A549 (cell line): ENCODE measurements at regions not wholly inside any gene's neighbourhood (a gene's known extent, or its start where the extent isn't known, plus 50 kb on each side); places are given as distances from the start of the nearest gene placed in this dataset.

Source experiments
- ATAC-seq, 2 experiments: fragments of 200-7000 bp in 1 of 2; fragments of >200 bp in 1 of 2; cut with Nextera tagmentation in 1 of 2; cut with Tn5 transposase in 1 of 2; 3 replicates each; pipeline versions ENCODE4 v1.8.0 to v1.9.1; 2018 to 2020; ENCODE audit warnings: mild to moderate bottlenecking in 1 of 2, moderate library complexity in 1 of 2
- CTCF ChIA-PET: fragments of 300-600 bp; sonication (Branson Sonifier 250); formaldehyde crosslinking; extraction: SDS; loops from one replicate; lab custom pipeline; 2021; ENCODE audit warnings: antibody characterized with exemption, inconsistent platforms; lab: Yijun Ruan, JAX
- POLR2A ChIA-PET: fragments of 350-600 bp; formaldehyde crosslinking; extraction: SDS; loops from one replicate; lab custom pipeline; 2021; ENCODE audit warnings: antibody characterized with exemption, inconsistent platforms; lab: Yijun Ruan, JAX
- DNase-seq, 2 experiments: peaks; one replicate each; pipeline versions ENCODE4 v3.0.0 to v3.0.0-alpha.2; 2011 to 2016; ENCODE audit warnings: low read depth in 1 of 2, low spot score in 1 of 2
- FAIRE-seq: peaks from 2 replicates; lab custom pipeline; 2011; peaks lifted over from hg19 to GRCh38; lab: Jason Lieb, UNC
- H3K27ac ChIP-seq, 2 experiments: fragments of >200 bp; sonication (Bioruptor Twin); formaldehyde crosslinking; 3 replicates each; pipeline ENCODE4 v1.5.1; 2016 to 2017
- H3K4me1 ChIP-seq: fragments of >200 bp; sonication (Bioruptor Twin); formaldehyde crosslinking; 3 replicates; pipeline ENCODE4 v1.6.1; 2016
- H3K4me2 ChIP-seq: fragments of >200 bp; sonication (Bioruptor Twin); formaldehyde crosslinking; 3 replicates; pipeline ENCODE4 v1.6.1; 2016
- H3K4me3 ChIP-seq: fragments of >200 bp; sonication (Bioruptor Twin); formaldehyde crosslinking; 3 replicates; pipeline ENCODE4 v1.5.1; 2016
- H3K9me3 ChIP-seq: fragments of >200 bp; sonication (Bioruptor Twin); formaldehyde crosslinking; 3 replicates; pipeline ENCODE4 v1.6.1; 2016
- ATOH8 ChIP-seq: fragments of 250-450 bp; sonication (Bioruptor Pico); IDR thresholded peaks from 2 replicates; pipeline ENCODE4 v1.5.0; 2020; ENCODE audit warnings: low read depth, mild to moderate bottlenecking, moderate library complexity
- BHLHE40 ChIP-seq: IDR thresholded peaks from 2 replicates; pipeline ENCODE4 v1.6.1; 2012; ENCODE audit warnings: low read depth, low read length, inconsistent platforms
- CBX8 ChIP-seq: fragments of 200-600 bp; sonication (generic); IDR thresholded peaks from 2 replicates; pipeline ENCODE4 v1.6.1; 2016
- EHF ChIP-seq: fragments of 250-450 bp; sonication (Bioruptor Pico); IDR thresholded peaks from 2 replicates; pipeline ENCODE4 v1.5.0; 2020; ENCODE audit warnings: mild to moderate bottlenecking
- FOSB ChIP-seq: fragments of 250-450 bp; sonication (Bioruptor Pico); IDR thresholded peaks from 2 replicates; pipeline ENCODE4 v1.5.0; 2020; ENCODE audit warnings: mild to moderate bottlenecking, moderate library complexity
- HDAC2 ChIP-seq: fragments of 200-600 bp; sonication (generic); IDR thresholded peaks from 2 replicates; pipeline ENCODE4 v1.6.1; 2016
- HMGXB4 ChIP-seq: fragments of 250-450 bp; sonication (Bioruptor Pico); IDR thresholded peaks from 2 replicates; pipeline ENCODE4 v1.5.0; 2021; ENCODE audit warnings: mild to moderate bottlenecking, moderate library complexity, borderline replicate concordance
- HOXA7 ChIP-seq: fragments of 250-450 bp; sonication (Bioruptor Pico); IDR thresholded peaks from 2 replicates; pipeline ENCODE4 v1.5.0; 2020; ENCODE audit warnings: mild to moderate bottlenecking, moderate library complexity
- HOXB5 ChIP-seq: fragments of 250-450 bp; sonication (Bioruptor Pico); IDR thresholded peaks from 2 replicates; pipeline ENCODE4 v1.5.0; 2020; ENCODE audit warnings: mild to moderate bottlenecking, moderate library complexity
- JUN ChIP-seq, 2 experiments: fragments of >200 bp; sonication (Bioruptor Twin); formaldehyde crosslinking; IDR thresholded peaks; 2 replicates in 1 of 2; 3 replicates in 1 of 2; pipeline ENCODE4 v1.6.1; 2016 to 2017
- MAX ChIP-seq: IDR thresholded peaks from 2 replicates; pipeline ENCODE4 v1.6.1; 2012
- MAZ ChIP-seq: fragments of 150-350 bp; IDR thresholded peaks from 2 replicates; pipeline ENCODE4 v1.6.1; 2014; ENCODE audit warnings: antibody characterized with exemption, low read depth, low read length, borderline replicate concordance
- MYC ChIP-seq: IDR thresholded peaks from 2 replicates; pipeline ENCODE4 v1.6.1; 2012; ENCODE audit warnings: mild to moderate bottlenecking, inconsistent platforms, low read length, improper control_type of control experiment, borderline replicate concordance
- NPAS2 ChIP-seq: fragments of 250-450 bp; sonication (Bioruptor Pico); IDR thresholded peaks from 2 replicates; pipeline ENCODE4 v1.8.0; 2022; ENCODE audit warnings: mild to moderate bottlenecking, moderate library complexity, borderline replicate concordance
- PBX3 ChIP-seq: IDR thresholded peaks from 2 replicates; pipeline ENCODE4 v1.6.1; 2012
- RARB ChIP-seq: fragments of 250-450 bp; sonication (Bioruptor Pico); IDR thresholded peaks from 2 replicates; pipeline ENCODE4 v1.8.0; 2021; ENCODE audit warnings: mild to moderate bottlenecking, moderate library complexity
- REST ChIP-seq: fragments of 200-600 bp; sonication (generic); IDR thresholded peaks from 2 replicates; pipeline ENCODE4 v1.6.1; 2016; ENCODE audit warnings: antibody characterized with exemption, mild to moderate bottlenecking, moderate library complexity
- RFX5 ChIP-seq: fragments of 450-650 bp; IDR thresholded peaks from 2 replicates; pipeline ENCODE4 v1.7.1; 2014; ENCODE audit warnings: antibody characterized with exemption, mild to moderate bottlenecking, moderate library complexity
- ZC3H11A ChIP-seq: fragments of 450-650 bp; IDR thresholded peaks from 2 replicates; pipeline ENCODE4 v1.6.1; 2014; ENCODE audit warnings: antibody characterized with exemption, mild to moderate bottlenecking
- ZNF302 ChIP-seq: fragments of 250-450 bp; sonication (Bioruptor Pico); IDR thresholded peaks from 2 replicates; pipeline ENCODE4 v1.9.0; 2021; ENCODE audit warnings: inconsistent platforms, mild to moderate bottlenecking, moderate library complexity
- WGBS: methylation state at CpG from one replicate; pipeline ENCODE4 v1.1.6; 2017; ENCODE audit errors: missing lambda C conversion rate; 5-methylcytosine and 5-hydroxymethylcytosine counted together

- TF ChIP-seq REST = no peak
- TF ChIP-seq FOSB (CRISPR knock-in tag) = no peak
- TF ChIP-seq RARB = no peak
- no peak for TF ChIP-seq ATOH8 (CRISPR knock-in tag)
- no peak for TF ChIP-seq HMGXB4 (CRISPR knock-in tag)
Observed at GRCh38 chr1:22330760-22331119, 120.9 kb upstream of the ZBTB40 start (continued).

GRCh38 chr1:22331618-22332423, 119.8 kb upstream of the ZBTB40 start:
- Histone ChIP-seq H3K9me3 (no peaks in the 10 kb centered on the region), H3K4me3 (no peak overlapping the region), H3K4me2 (no peak overlapping the region), H3K27ac (no peak overlapping the region), H3K4me1 (peaks cover 8% of the 10 kb centered on the region)
- CTCF ChIA-PET = no interaction called here
- 87% methylated on average over 14 of the region's 17 CpGs for WGBS
- ATAC-seq = no peak
- FAIRE-seq = no peak
- no peak for DNase-seq
- no peak for TF ChIP-seq HOXB5 (CRISPR knock-in tag)
- TF ChIP-seq HOXA7 (CRISPR knock-in tag) = no peak
- no peak for TF ChIP-seq FOSB (CRISPR knock-in tag)
- no peak for TF ChIP-seq ZC3H11A
- TF ChIP-seq MAX = no peak
- TF ChIP-seq PBX3 = no peak
- TF ChIP-seq RFX5 = no peak
- TF ChIP-seq CBX8 = no peak
- no peak for TF ChIP-seq MYC
- TF ChIP-seq JUN (IDR thresholded peaks at IDR 0.05) = no peak
- TF ChIP-seq MAZ = no peak
- TF ChIP-seq ZNF302 (CRISPR knock-in tag) = no peak
- no peak for TF ChIP-seq HDAC2
- no peak for TF ChIP-seq NPAS2 (CRISPR knock-in tag)
- no peak for TF ChIP-seq BHLHE40
- no peak for TF ChIP-seq EHF
- POLR2A ChIA-PET = no interaction called here
